BE2C (cell line): ENCODE measurements at regions not wholly inside any gene's neighbourhood (a gene's known extent, or its start where the extent isn't known, plus 50 kb on each side); places are given as distances from the start of the nearest gene placed in this dataset.

Experiments
- DNase-seq: peaks from one replicate; pipeline ENCODE4 v3.0.0-alpha.2; 2020
- H3K27me3 ChIP-seq: fragments of 250-450 bp; sonication (Bioruptor Pico); 2 replicates; pipeline ENCODE4 v1.5.1; 2020; ENCODE audit warnings: mild to moderate bottlenecking
- H3K36me3 ChIP-seq: fragments of 250-450 bp; sonication (Bioruptor Pico); 2 replicates; pipeline ENCODE4 v1.5.1; 2020; ENCODE audit warnings: mild to moderate bottlenecking
- H3K4me1 ChIP-seq: fragments of 250-450 bp; sonication (Bioruptor Pico); 2 replicates; pipeline ENCODE4 v1.5.1; 2020
- H3K4me3 ChIP-seq: 2 replicates; pipeline ENCODE4 v1.5.1; 2011; ENCODE audit warnings: low read depth, low read length
- H3K9me3 ChIP-seq: fragments of 250-450 bp; sonication (Bioruptor Pico); 2 replicates; pipeline ENCODE4 v1.5.1; 2020
- CTCF ChIP-seq: IDR thresholded peaks from 2 replicates; pipeline ENCODE4 v1.5.1; 2012; ENCODE audit warnings: mild to moderate bottlenecking, low read depth, low read length

DNA sequence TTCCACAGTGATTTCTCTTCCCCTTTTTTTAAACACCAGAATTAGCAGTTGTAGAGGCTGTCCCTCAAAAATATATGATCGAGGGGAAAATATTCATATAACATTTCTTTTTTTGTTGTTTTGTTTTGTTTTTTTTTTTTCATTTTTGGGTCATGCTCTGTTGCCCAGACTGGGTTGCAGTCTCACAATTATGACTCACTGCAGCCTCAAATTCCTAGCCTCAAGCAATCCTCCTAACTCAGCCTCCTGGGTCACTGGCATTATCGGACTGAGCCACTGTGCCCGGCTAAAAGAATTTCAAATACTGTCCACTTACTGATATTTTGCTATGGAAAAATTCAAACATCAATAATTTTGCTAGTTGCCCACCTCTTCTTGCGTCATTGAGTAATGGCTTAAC lies 134.0 kb downstream of the HFE start:
- no peak for DNase-seq
- Histone ChIP-seq H3K4me1 (peaks cover 4% of the 10 kb centered on the region; the same call in 1 of the 2 replicates), H3K36me3 (peaks cover 10% of the 10 kb centered on the region), H3K4me3 (no peak overlapping the region), H3K27me3 (no peaks in the 10 kb centered on the region), H3K9me3 (0 out of 2 replicates have a peak, but pooled peaks cover 3% of the 10 kb centered on the region)
- TF ChIP-seq CTCF, result no peak

GRCh38 chr6:26222571-26222970 lies 135.3 kb downstream of the HFE start:
- DNase-seq, result no peak
- Histone ChIP-seq H3K4me3 (peak overlapping the region; percentile 78), H3K27me3 (no peaks in the 10 kb centered on the region), H3K9me3 (0 out of 2 replicates have a peak, but pooled peaks cover 3% of the 10 kb centered on the region), H3K36me3 (peaks cover 13% of the 10 kb centered on the region), H3K4me1 (peaks cover 4% of the 10 kb centered on the region; the same call in 1 of the 2 replicates)
- TF ChIP-seq CTCF, result no peak

GRCh38 chr6:26223228-26223627 lies 136.0 kb downstream of the HFE start:
- TF ChIP-seq CTCF, result no peak
- Histone ChIP-seq H3K27me3 (no peaks in the 10 kb centered on the region), H3K4me3 (peak overlapping the region; percentile 78), H3K9me3 (0 out of 2 replicates have a peak, but pooled peaks cover 3% of the 10 kb centered on the region), H3K36me3 (peaks cover 13% of the 10 kb centered on the region), H3K4me1 (peaks cover 4% of the 10 kb centered on the region; the same call in 1 of the 2 replicates)
- peak; percentile 31 for DNase-seq

- peaks cover 4% of the 10 kb centered on the region; the same call in 1 of the 2 replicates for H3K4me1 ChIP-seq
- H3K9me3 ChIP-seq, result 0 out of 2 replicates have a peak, but pooled peaks cover 3% of the 10 kb centered on the region
- peak overlapping the region; percentile 78 for H3K4me3 ChIP-seq
- H3K27me3 ChIP-seq, result no peaks in the 10 kb centered on the region
- H3K36me3 ChIP-seq, result peaks cover 13% of the 10 kb centered on the region
- TF ChIP-seq CTCF, result no peak
- DNase-seq, result peak; percentile 64
Measured at GRCh38 chr6:26223650-26224546, 136.7 kb downstream of the HFE start.

GRCh38 chr6:26224547-26224912 lies 137.3 kb downstream of the HFE start:
- H3K4me3 ChIP-seq, result peak overlapping the region; percentile 78
- H3K27me3 ChIP-seq, result no peaks in the 10 kb centered on the region
- DNase-seq, result no peak
- H3K4me1 ChIP-seq, result peaks cover 4% of the 10 kb centered on the region; the same call in 1 of the 2 replicates
- peaks cover 13% of the 10 kb centered on the region for H3K36me3 ChIP-seq
- 0 out of 2 replicates have a peak, but pooled peaks cover 3% of the 10 kb centered on the region for H3K9me3 ChIP-seq
- no peak for TF ChIP-seq CTCF
